Activated naive CD8-positive, alpha-beta T cell treated with anti-CD3 and anti-CD28 coated beads, Interleukin-2, amount 10 ng/mL, durations not matched to agents 7 days and 5 days (primary cell): ENCODE measurements at regions not wholly inside any gene's neighbourhood (a gene's known extent, or its start where the extent isn't known, plus 50 kb on each side); places are given as distances from the start of the nearest gene placed in this dataset.
"Not testable (repeated sequence)": the region's sequence is repeated elsewhere in the genome, so short reads cannot be mapped to it uniquely, and the experiment has no call there.

Experiments used
- ATAC-seq: fragments of 150-1000 bp; cut with Tn5 transposase; one replicate; pipeline ENCODE4 v1.10.0; 2021; ENCODE audit warnings: low read depth, moderate library complexity
- POLR2A ChIA-PET: fragments of 350-600 bp; sonication (Branson Sonifier 250); formaldehyde crosslinking; loops from one replicate; lab custom pipeline; 2021; ENCODE audit warnings: antibody characterized with exemption; lab: Charles Lee
- DNase-seq: peaks from one replicate; pipeline ENCODE4 v3.0.0; 2021
- H3K27ac Mint-ChIP-seq: one replicate; pipeline ENCODE4 v1.8.0; 2022; ENCODE audit warnings: mild to moderate bottlenecking, mixed read lengths
- H3K27me3 Mint-ChIP-seq: one replicate; pipeline ENCODE4 v1.8.0; 2022; ENCODE audit warnings: mild to moderate bottlenecking, moderate library complexity, mixed read lengths
- H3K36me3 Mint-ChIP-seq: one replicate; pipeline ENCODE4 v1.8.0; 2021; ENCODE audit warnings: mild to moderate bottlenecking, mixed read lengths
- H3K4me1 Mint-ChIP-seq: one replicate; pipeline ENCODE4 v1.8.0; 2021; ENCODE audit warnings: mixed read lengths
- H3K4me3 Mint-ChIP-seq: one replicate; pipeline ENCODE4 v1.8.0; 2022; ENCODE audit warnings: mild to moderate bottlenecking, moderate library complexity, mixed read lengths
- H3K9me3 Mint-ChIP-seq: one replicate; pipeline ENCODE4 v1.8.0; 2021; ENCODE audit warnings: mixed read lengths

DNA sequence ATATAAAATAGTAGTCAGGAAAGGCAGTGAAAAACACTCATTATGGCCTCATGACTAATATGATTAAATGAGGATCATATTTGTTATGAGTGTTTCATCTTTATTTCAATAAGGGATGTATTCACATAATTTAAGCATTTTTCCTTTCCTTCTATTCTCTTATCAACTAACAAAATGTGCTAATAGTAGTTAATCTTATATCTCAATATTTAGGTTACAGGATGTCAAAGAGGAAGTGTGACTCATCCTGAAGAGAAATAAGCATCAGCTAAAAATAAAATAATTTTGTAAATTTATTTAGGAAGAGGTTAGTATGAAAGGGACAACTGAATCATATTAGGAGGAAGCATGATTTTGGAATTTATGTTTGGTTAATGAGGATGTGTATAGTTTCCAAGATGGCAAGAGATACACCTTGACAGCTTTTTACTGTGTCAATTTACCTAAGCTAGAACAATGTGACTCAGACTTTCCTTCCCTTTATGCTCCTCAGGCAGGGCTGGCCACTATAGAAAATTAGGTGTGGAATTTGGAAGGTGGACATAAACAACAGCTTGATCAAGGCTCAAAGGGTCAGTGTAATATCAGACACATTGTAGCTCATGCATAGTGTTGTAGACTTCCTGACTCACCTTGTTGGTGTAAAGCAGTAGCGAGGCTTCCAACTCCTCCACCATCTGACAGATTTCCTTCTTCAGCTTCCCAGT, 172.7 kb downstream of the SLITRK1 start:
- Mint-ChIP-seq H3K9me3 (no peaks in the 10 kb centered on the region), H3K27me3 (no peaks in the 10 kb centered on the region), H3K4me3 (no peak overlapping the region), H3K27ac (no peak overlapping the region), H3K4me1 (no peaks in the 10 kb centered on the region), H3K36me3 (no peaks in the 10 kb centered on the region)
- ATAC-seq (no peak), DNase-seq (no peak)
- POLR2A ChIA-PET: no interaction called here

DNA sequence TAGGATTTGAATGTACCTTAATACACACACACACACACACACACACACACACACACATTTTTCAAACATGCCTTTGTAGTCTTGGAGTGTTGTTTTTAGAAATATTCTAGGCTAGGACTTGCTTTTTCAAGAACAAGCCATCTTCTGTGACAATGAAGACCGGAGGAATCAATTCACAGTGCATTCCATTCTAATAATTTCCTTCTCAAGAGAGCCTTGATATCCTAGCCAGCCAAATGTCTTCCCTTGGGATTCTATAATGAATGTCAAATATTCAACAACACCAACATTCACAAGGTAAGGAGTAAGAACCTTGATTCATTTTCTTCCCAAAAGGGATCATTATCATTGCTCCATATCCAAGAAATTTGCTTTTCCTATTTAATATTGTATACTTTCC, 180.3 kb downstream of the SLITRK1 start:
- ATAC-seq (no peak), DNase-seq (no peak)
- Mint-ChIP-seq H3K9me3 (no peaks in the 10 kb centered on the region), H3K4me3 (no peak overlapping the region), H3K4me1 (no peaks in the 10 kb centered on the region), H3K36me3 (no peaks in the 10 kb centered on the region), H3K27ac (no peak overlapping the region), H3K27me3 (no peaks in the 10 kb centered on the region)
- POLR2A ChIA-PET: no interaction called here

DNA sequence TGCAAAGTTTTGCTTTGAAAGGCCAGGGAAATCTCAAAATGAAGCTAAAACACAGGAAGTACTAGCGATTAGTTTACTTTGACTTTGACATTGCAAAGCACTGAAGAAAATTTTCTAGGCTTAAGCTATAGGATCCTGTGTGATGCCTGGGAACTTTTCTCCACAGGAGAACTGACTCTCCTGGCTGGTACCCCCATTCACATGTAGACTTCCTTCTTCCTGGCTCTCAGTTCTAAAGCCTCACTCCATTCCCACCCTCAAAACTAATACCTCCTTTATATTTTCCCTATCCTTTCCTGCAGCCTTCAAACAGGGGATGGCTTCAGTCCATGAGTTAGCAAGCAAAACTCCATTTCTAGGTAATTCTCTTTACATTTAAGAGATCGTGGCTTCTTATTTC, 189.5 kb downstream of the SLITRK1 start:
- Mint-ChIP-seq H3K4me3 (no peak overlapping the region), H3K27me3 (peaks cover 2% of the 10 kb centered on the region)
- POLR2A ChIA-PET: no interaction called here

DNA sequence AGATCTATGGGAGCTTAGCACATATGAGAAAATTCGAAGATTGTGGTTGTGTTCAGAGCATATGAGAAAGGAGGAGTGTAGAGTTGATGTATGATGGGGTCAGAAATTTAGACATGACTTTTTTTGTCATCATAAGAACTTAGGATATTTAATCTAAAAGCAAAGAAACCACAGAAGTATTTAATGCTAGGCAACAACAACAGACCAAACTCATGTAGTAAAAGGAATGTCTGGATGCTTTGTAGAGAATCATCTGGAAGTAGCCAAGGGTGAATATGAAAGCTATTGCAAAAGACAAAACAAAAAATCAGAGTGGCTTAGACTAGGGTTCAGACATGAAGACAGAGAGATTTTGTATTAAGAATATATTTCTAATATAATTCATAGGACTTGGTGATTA, 190.3 kb downstream of the SLITRK1 start:
- Mint-ChIP-seq H3K9me3 (peaks cover 2% of the 10 kb centered on the region), H3K4me3 (no peak overlapping the region), H3K27ac (no peak overlapping the region), H3K36me3 (no peaks in the 10 kb centered on the region), H3K4me1 (no peaks in the 10 kb centered on the region), H3K27me3 (peaks cover 2% of the 10 kb centered on the region)
- DNase-seq (no peak), ATAC-seq (no peak)
- POLR2A ChIA-PET: no interaction called here

More for the DNA sequence above, 189.5 kb downstream of the SLITRK1 start:
- DNase-seq (no peak), ATAC-seq (no peak)
- Mint-ChIP-seq H3K9me3 (peaks cover 2% of the 10 kb centered on the region), H3K36me3 (no peaks in the 10 kb centered on the region), H3K4me1 (no peaks in the 10 kb centered on the region), H3K27ac (no peak overlapping the region)

DNA sequence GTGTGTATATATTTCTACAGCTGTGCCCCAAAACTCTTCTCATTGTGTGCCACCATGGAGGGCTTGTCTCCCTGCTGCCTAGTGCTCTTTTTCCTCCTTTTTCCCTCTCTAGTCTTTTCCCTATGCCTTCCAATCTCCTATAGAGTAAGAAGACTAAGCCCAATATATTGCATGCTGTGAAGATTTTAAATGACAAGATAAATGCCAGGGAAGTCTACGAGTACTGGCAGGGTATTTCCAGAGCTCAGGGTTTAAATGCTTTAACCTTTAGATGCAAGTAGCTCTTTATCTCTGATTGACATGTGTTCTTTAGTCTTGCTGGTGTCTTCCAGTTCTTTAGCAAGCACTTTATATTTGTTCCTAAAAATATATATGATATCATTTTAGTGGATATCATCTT, 200.7 kb downstream of the SLITRK1 start:
- ATAC-seq (no peak), DNase-seq (no peak)
- Mint-ChIP-seq H3K27me3 (no peaks in the 10 kb centered on the region), H3K36me3 (no peaks in the 10 kb centered on the region), H3K4me3 (no peak overlapping the region), H3K9me3 (no peaks in the 10 kb centered on the region), H3K4me1 (no peaks in the 10 kb centered on the region), H3K27ac (no peak overlapping the region)
- POLR2A ChIA-PET: no interaction called here

DNA sequence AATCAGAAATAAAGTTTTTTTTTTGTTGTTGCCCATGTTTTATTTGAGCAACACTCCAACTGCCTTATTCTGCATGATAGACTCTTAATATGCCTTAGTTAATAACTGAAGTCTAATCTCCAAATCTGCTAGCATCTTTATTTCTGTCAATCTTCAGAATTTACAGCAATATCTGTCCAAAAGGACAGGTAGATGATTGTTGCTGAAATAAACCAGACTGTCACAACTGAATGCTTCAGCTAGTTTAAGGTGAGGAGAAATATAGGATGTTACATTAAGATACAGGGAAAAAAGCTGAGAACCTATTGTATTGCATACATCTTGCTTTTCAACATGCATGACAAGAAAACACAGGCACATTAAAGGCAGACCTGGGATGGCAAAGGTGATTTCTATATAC, 204.3 kb downstream of the SLITRK1 start:
- ATAC-seq: no peak
- Mint-ChIP-seq H3K36me3 (no peaks in the 10 kb centered on the region), H3K4me1 (no peaks in the 10 kb centered on the region), H3K9me3 (no peaks in the 10 kb centered on the region), H3K4me3 (no peak overlapping the region), H3K27ac (no peak overlapping the region), H3K27me3 (no peaks in the 10 kb centered on the region)
- no peak for DNase-seq
- POLR2A ChIA-PET: no interaction called here

DNA sequence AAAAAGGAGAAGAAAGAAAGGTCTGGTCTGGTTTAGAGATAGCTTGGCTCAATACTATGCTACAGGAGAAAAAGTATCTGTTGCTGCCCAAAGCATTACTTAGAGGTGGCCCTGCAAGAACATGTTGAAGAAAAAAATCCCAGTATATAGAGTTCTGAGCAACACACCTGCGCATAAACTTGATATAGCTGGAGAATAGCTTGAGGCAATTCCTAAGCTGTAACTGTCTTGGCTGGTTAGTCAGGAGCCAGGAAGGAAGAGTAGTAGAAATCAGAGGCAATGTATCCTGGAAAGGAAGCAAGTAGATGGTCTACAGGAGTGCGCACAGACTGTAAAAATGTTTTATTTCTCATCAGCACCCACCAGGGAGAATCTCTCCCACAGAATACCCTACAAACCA, 209.7 kb downstream of the SLITRK1 start:
- peaks cover 6% of the 10 kb centered on the region for H3K9me3 Mint-ChIP-seq
- no peaks in the 10 kb centered on the region for H3K4me1 Mint-ChIP-seq
- no peaks in the 10 kb centered on the region for H3K36me3 Mint-ChIP-seq
- H3K4me3 Mint-ChIP-seq: no peak overlapping the region
- H3K27ac Mint-ChIP-seq: no peak overlapping the region
- H3K27me3 Mint-ChIP-seq: no peaks in the 10 kb centered on the region
- DNase-seq (no peak), ATAC-seq (no peak)
- POLR2A ChIA-PET: no interaction called here

DNA sequence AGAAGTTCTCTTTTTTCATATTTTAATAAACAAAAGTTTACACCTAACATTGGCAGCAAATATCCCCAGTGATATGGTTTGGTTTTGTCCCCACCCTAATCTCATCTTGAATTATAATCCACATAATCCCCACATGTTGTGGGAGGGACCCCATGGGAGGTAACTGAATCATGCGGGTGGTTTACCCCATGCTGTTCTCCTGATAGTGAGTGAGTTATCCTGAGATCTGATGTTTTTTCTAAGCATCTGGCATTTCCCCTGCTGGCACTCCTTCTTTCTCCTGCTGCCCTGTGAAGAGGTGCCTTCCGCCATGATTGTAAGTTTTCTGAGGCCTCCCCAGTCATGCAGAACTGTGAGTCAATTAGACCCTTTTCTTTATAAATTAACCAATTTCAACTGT, 214.7 kb downstream of the SLITRK1 start:
- Mint-ChIP-seq H3K4me1 (no peaks in the 10 kb centered on the region), H3K36me3 (no peaks in the 10 kb centered on the region), H3K27me3 (no peaks in the 10 kb centered on the region), H3K27ac (no peak overlapping the region), H3K4me3 (no peak overlapping the region), H3K9me3 (peaks cover 6% of the 10 kb centered on the region)
- no peak for DNase-seq
- no peak for ATAC-seq
- POLR2A ChIA-PET: no interaction called here

DNA sequence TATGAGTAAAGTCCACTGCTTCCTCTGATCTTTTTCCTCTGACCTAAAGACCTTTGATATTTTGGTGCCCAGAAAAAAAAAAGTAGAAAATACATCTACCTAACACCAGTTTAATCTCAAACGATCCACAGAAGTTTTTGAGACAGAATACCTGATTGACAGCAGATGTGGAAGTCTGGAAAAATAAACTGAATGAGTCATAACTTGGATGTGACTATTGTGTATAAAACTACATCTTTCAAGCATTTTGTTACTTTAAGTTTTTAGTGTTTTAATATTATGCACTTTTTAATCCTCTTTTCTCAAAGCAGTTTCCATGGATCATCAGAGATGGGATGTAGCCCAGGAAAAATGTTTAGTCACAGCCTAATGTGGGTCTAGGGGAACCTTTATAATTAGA, 216.1 kb downstream of the SLITRK1 start:
- Mint-ChIP-seq H3K4me3 (no peak overlapping the region), H3K27me3 (no peaks in the 10 kb centered on the region), H3K9me3 (peaks cover 6% of the 10 kb centered on the region), H3K27ac (no peak overlapping the region), H3K4me1 (no peaks in the 10 kb centered on the region), H3K36me3 (no peaks in the 10 kb centered on the region)
- ATAC-seq (no peak), DNase-seq (no peak)
- POLR2A ChIA-PET: no interaction called here

DNA sequence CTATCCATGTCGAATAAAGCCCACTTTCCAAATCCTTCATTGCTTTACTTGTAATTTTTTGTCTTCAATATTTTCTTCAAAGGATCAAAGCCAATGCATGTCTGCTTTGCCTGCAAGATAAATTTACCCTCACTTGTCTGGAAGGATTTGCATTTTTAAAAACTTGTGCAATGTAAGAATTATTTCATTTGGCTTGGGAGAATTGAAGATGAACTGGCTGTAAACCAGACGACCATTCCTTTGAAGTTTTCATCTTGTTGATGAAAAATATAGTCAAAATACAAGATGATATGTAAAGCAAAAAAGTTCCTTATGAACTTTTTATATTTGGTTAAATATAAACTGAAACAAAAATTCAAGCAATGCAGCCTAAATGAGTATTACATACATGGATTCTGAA, 225.0 kb downstream of the SLITRK1 start:
- no peak for ATAC-seq
- Mint-ChIP-seq H3K27ac (no peak overlapping the region), H3K9me3 (no peaks in the 10 kb centered on the region), H3K27me3 (no peaks in the 10 kb centered on the region), H3K4me3 (no peak overlapping the region), H3K36me3 (no peaks in the 10 kb centered on the region), H3K4me1 (no peaks in the 10 kb centered on the region)
- POLR2A ChIA-PET: no interaction called here
- no peak for DNase-seq

DNA sequence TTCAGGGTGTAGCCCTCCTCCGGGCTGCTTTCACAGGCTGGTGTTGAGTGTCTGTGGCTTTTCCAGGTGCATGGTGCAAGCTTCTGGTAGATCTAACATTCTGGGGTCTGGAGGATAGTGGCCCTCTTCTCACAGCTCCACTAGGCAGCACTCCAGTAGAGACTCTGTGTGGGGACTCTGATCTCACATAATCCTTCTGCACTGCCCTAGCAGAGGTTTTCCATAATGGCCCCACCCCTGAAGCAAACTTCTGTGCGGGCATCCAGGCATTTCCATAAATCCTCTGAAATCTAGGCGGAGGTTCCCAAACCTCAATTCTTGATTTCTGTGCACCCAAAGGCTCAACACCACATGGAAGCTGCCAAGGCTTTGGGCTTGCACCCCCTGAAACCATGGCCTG, 239.7 kb downstream of the SLITRK1 start:
- POLR2A ChIA-PET, H3K4me1 Mint-ChIP-seq, H3K27me3 Mint-ChIP-seq, ATAC-seq, DNase-seq, H3K27ac Mint-ChIP-seq, H3K36me3 Mint-ChIP-seq, H3K4me3 Mint-ChIP-seq, H3K9me3 Mint-ChIP-seq: not testable (repeated sequence)

DNA sequence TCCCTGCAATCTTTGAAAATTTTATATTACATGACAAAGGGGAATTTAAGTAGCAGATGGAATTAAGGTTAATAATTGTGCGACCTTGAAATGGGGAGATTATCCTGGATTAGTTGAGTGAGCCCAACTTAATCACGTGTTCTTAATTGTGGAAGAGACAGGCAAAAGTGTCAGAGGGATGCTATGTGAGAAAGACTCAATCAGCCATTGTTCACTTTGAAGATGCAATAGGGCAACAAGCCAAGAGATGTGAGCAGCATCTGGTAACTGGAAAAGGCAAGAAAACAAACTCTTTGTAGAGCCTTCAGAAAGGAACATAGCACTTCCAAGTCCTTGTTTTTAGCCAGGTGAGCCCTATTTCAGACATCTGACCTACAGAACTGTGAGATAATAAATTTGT, 247.7 kb downstream of the SLITRK1 start:
- POLR2A ChIA-PET: no interaction called here
- DNase-seq: no peak
- H3K27me3 Mint-ChIP-seq: no peaks in the 10 kb centered on the region
- H3K4me1 Mint-ChIP-seq: no peaks in the 10 kb centered on the region
- no peak overlapping the region for H3K4me3 Mint-ChIP-seq
- H3K27ac Mint-ChIP-seq: no peak overlapping the region
- H3K36me3 Mint-ChIP-seq: no peaks in the 10 kb centered on the region
- ATAC-seq: no peak
- H3K9me3 Mint-ChIP-seq: peaks cover 4% of the 10 kb centered on the region

DNA sequence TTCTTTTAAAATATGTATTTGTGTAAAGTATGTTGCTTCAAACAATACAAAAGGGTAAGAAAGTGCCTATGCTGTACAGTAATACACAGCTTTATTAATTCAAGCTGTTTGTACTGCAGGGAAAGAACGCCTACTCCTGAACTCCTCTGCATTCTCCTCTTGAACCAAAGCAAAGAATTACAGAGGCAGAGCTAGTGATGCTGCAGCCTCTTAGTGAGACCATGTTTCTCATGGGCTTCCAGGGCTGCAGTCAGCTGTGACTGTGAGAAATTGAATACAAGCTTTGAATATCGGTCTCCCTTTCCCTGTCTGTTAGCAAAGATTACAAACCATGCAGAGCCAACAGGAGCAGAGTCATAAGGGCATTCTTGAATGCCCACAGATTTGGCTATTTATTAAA, 248.5 kb downstream of the SLITRK1 start:
- no peaks in the 10 kb centered on the region for H3K36me3 Mint-ChIP-seq
- H3K27ac Mint-ChIP-seq: no peak overlapping the region

DNA sequence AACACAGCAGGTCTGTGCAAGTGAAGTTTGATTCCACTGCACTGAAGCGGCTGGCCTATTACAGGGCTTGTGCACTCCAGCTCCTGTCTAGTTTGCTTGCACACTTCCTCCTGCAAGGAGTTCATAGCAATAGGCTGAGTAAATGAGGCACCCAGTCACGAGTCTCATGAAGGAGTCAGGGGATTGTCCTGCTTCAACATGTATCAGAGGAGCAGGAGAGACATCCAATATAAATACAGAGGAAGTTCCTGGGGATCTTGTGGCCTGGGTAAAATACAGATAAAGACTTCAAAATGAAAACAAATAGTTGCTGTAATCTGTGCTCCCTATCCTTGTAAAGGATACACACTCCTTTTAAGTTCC, 259.9 kb downstream of the SLITRK1 start:
- DNase-seq (no peak), ATAC-seq (no peak)
- Mint-ChIP-seq H3K27ac (no peak overlapping the region), H3K27me3 (no peaks in the 10 kb centered on the region), H3K9me3 (no peaks in the 10 kb centered on the region), H3K4me1 (no peaks in the 10 kb centered on the region), H3K36me3 (no peaks in the 10 kb centered on the region), H3K4me3 (no peak overlapping the region)
- POLR2A ChIA-PET: no interaction called here

More for the DNA sequence above, 248.5 kb downstream of the SLITRK1 start:
- DNase-seq: no peak
- H3K27me3 Mint-ChIP-seq: no peaks in the 10 kb centered on the region
- H3K4me3 Mint-ChIP-seq: no peak overlapping the region
- no peaks in the 10 kb centered on the region for H3K4me1 Mint-ChIP-seq
- no peak for ATAC-seq
- peaks cover 4% of the 10 kb centered on the region for H3K9me3 Mint-ChIP-seq
- POLR2A ChIA-PET: no interaction called here
